Stimulated activated CD8-positive, alpha-beta memory T cell treated with anti-CD3 and anti-CD28 coated beads, Interleukin-15, amount 100 ng/mL, for 4 hours (primary cell): ENCODE measurements at regions not wholly inside any gene's neighbourhood (a gene's known extent, or its start where the extent isn't known, plus 50 kb on each side); places are given as distances from the start of the nearest gene placed in this dataset.

Experiments
- DNase-seq, 2 donors: peaks; one replicate each; pipeline ENCODE4 v3.0.0-alpha.2; 2020; ENCODE audit warnings: low read depth in 2 of 2

DNA sequence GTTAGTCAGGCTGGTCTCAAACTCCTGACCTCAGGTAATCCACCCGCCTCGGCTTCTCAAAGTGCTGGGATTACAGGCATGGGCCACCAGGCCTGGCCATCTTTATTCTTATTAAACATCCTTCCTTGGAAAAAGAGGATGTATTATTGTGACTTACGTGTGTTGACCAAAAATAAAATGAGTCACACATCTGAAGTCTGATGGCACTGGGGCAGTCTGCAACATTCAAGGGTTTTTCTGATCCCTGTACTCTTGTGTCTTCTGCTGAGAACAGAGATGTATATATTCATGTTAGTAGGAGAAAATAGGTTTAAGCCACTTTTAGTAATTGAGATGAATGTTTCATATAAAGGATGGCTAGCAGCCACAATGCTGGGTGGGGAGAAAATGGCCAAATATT lies 129.9 kb upstream of the RIPOR2 start:
- no peak for DNase-seq

DNA sequence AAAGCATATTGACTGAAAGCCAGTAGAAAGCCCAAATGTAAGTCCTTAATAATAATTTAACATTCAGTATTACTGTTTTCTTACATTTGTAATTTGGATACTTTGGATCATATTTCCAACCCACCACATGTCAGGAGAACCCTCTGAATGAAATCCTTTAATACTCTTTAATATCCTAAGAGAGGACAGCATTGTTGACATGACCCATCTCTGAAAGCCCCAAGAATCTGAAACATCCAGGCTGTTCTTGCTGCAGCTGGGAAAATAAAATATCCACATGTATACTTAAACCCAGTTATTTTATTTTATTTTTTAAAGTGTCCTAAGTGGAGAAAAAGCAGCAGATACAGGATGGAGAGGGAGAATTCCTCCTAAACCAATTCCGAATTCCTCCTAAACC lies 130.8 kb upstream of the RIPOR2 start:
- DNase-seq: no peak

DNA sequence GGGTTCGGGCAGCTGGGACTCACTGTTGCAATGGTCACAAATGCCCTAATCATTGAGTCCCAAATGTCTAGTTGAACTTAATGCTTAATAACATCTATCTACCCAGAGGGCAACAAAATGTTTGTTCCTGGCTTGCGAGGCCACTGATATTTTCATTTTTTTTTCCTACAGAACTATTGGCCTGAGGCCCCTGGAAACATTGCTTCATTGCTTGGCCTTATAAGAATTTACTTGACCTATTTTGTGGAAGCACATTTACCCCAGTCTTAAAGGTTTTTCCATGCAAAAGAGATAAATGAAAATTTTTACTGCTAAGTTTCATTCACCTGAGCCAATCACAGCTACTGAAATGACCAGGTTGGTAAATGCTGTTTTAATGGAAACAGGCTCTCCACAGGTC lies 133.1 kb upstream of the RIPOR2 start:
- DNase-seq: no peak

DNA sequence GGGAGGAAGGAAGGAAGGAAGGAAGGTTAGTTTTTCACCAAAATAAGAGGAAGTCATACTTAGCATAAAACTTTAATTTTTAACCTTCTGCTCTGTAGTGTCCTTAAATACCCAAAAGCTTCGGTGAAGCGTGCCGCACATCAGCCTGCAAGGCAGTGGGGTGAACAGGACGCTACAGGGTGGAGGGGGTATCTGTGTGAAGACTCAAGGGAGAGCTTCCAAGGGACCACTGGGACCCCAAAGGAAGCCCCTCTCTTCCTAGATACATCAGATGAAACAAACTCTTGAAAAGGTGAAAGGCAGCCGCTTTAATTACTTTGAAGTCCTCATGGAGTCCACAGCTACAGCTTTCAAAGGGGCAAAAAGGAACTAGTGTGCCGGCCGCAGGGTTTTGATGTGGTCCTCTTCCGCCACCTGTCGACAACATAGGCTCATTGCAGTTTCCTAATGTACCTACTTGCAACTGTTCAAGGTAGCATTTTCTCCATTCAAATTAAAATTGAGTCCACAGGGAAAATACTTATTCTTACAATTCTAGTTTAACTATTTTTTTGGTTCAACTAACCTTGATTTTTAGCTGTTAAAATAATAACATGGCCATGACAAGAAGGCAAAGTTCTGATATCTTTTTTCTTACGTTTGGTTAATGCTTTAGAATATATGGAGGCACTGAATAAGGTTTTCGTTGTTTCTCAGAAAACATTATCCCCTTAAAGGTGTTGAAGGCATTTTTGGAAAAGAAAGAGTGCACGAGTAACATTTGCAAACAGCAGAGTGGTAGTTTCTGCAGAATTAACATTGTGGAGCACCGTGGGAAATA lies 135.0 kb upstream of the RIPOR2 start:
- DNase-seq: peak; percentile 47 to 67

DNA sequence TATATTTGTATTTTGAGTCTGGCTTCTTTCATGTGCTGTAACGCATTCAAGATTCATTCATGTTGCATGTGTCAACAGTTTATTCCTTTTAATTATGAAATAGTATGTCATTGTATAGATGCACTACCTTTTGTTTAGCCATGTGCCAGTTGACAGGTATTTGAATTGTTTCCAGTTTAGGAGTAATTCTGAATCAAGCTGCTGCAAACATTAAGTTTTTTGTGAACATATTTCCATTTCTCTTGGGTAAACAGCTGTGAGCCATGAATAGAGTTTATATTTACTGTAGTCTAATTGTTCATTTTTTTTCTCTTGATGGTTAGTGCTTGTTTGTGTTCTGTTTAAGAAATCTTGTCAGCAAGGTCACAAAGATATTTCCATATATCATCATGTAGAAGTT lies 142.4 kb upstream of the RIPOR2 start:
- DNase-seq: no peak

DNA sequence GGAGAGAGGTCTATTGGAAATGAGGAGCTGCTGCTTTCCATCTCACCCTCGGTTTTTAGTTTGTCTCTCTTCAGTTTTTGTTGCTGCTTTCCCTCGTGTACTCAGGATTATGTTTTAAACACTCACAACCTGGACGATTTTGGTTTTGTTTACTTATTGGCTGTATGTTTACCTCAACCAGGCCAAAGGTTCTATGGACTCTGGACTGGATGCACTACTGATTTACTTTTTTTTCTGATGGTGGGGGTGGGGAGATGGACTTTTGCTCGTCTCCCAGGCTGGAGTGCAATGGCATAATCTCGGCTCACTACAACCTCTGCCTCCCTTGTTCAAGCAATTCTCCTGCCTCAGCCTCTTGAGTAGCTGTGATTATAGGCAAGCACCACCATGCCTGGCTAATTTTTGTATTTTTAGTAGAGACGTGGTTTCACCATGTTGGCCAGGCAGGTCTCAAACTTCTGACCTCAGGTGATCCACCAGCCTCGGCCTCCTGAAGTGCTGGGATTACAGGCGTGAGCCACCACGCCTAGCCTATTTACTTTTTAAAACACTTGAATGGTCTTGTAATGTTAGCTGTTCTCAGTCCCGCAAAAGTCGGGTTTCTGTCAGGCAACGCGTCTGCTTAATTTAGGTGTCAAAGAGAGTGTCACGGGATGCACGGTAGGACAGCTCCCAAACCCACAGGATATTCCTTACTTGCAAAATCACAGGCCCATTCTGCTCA lies 148.2 kb upstream of the RIPOR2 start:
- no peak for DNase-seq

DNA sequence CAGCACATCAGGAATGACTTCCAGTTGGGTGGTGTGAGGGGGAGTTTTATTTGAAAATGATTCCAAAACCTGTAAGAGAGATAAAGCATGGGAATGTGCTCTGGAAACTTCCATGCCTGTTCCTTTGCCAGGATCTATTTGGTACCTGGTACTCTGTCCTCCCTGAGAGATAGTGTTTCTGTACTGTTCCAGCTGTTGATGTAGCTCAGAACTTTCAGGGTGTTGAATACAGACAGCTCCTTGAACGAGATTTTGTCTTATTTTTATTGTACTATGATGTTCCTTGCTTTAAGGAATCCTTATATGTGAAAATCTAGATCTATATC lies 148.7 kb upstream of the RIPOR2 start:
- no peak for DNase-seq

DNA sequence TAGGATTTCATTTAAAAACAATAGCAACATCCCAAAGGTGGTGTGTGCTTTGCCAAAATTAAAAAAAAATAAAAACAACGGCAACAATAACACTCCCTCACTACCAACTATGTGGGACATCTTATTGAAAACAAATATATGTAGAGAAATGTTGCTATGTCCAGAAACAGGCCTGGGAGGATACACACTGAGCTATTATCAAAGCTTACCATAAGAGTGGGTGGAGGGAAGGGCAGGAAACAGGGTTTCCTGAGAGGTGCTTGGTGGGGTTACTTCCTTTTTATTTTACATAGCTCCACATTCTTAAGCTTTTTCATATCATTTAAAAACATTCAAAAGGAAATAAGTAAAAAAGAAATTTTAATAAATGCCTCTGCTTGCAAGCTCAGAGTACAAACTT lies 150.0 kb upstream of the RIPOR2 start:
- DNase-seq: no peak

DNA sequence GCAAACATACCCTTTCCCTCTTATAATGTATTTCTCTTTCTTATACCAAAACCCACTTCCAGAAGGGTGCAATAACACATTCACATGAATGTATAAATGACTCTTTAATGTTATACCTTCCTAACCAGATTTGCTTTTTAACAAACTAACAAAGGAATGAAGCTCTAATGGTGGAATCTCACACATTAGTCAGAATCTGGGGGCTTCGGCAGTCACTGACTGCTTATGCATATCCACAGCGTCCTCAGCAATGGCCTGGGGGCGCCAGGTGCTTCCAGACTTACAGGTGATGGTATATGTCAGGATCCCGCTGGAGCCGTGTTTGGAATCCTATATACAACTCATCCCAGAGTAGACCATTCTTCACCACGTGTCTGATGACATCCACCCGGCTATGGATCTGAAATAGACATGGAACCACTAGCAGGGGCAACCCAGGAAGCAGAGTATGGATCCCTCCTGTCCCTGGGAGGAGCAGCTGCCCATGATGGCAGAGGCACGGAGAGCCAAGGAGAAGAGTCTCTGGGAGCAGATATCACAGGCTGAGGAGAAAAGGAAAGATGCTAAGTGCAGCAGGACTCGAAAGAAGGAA lies 150.8 kb upstream of the RIPOR2 start:
- no peak for DNase-seq

DNA sequence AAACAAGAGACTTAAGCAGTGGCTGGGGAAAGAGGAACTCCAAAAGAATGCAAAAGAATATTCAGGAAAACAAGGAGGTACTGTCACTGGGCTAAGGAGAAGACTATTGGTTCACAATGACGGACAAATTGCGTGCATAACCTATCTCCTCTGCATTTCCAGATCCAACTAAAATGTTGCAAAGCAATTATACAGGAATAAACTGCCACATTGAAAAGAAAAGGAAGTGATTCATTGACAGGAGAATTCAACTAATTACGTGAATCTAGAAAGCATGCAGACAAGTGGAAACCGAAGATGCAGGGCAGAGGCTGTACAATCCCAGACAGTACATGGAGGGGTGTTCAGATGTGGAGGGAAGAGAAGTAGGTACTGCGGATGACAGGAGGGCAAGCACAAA lies 152.8 kb upstream of the RIPOR2 start:
- DNase-seq: no peak

DNA sequence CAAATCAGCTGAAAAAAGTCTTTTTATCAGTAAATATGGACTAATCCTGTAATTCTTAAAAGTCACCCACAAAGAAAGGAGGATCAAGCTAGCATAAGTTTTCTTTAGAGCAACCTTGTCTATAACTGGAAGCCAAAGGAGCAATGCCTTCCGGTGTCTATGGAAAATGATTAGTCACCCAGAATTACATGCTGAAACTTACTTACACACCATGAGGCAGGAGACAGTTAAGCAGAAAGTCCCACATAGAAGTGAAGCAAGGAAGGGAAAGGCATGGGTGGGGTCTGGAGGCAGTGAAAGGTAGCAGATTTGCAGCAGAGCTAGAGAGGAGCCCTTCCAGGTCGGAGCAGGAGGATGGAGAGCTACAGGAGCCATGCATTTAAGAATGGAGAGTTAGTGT lies 153.7 kb upstream of the RIPOR2 start:
- DNase-seq: no peak

DNA sequence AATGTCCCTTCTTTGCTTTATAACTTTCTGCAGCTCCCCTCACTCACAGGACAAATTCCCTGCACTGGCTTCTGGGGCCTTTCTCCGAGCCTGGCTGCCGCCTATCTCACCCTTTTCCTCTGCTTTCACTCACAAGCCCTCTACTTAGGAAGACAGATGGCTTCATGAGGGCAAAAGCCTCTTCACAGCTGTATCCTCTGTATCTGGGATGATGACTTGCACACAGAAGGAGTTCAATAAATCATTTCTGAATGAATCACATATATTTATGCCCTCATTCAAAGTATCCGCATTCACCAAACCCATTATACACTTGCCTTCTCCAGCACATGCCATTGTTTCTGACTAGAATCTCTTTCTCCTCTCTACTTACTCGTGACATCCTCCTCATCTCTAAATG lies 159.0 kb upstream of the RIPOR2 start:
- DNase-seq: no peak

DNA sequence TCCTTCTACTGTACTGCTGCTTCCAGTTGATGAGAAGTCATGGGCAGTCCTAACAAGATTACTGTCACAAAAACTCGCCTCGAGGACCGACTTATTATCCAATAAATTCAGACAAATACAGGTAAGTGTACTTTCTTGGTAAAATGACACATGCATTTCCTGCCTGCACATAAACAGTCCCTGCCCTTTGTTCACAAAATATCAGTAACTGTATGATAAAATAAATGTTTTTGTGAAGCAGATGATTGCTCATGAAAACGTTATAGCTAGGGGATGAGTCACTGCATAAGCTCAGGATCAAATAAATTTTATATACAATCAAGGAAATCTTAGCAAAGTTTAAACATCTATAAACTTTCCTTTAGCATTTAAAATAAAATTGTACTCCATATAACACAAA lies 164.5 kb upstream of the RIPOR2 start:
- no peak for DNase-seq

DNA sequence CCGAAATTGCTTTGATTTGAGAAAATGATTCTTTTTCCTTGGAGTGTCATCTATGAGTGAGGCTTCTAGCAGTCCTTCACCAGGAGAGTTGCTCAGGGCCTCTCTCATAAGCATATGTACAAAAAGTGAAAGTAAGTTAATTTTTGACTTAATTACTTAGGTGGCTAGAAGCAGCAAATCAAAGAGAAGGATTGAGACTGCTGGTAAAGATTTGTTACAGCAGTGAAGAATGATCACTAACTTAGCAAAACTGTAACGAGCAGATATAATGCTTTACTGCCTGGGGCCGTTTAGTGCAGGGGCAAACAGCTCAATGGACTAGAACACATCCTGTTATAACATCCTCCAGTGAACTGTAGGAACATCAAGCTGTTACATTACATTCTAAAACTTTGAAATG lies 167.8 kb upstream of the RIPOR2 start:
- no peak for DNase-seq

DNA sequence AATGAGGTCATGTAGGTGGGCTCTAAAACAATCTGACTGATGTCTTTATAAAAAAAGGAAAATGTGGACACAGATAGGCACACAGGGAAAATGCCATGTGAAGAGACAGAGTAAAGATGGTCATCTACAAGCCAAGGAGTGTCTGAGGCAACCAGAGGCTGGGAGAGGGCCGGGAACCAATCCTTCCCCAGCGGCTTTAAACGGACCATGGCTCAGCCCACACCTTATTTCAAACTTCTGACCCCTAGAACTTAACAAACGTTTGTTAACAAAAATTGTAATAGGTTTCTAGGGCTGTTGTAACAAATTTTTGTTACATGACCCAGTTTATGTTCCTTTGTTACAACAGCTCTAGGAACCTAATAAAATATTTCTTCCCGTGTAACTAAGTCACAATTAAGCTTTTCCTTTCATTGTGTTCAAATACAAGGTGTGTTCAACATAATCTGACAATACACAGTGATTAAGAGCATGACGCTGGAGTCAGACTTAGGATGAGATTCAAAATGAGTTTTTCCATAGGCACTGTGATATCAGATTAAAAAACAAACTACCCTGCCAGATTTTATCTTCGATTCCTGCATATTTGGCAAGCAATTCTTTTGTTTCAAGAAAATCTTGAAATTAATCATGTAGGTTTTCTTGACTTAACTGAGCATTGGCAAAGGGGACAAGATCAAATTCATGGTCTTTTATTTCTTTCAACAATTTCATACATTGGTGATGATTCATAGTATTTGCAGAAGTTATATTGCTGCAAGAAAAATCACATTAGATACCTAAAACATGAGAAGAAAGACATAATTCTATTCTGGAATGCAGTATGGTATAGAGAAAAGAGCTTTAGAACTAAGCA lies 169.5 kb upstream of the RIPOR2 start:
- no peak for DNase-seq

DNA sequence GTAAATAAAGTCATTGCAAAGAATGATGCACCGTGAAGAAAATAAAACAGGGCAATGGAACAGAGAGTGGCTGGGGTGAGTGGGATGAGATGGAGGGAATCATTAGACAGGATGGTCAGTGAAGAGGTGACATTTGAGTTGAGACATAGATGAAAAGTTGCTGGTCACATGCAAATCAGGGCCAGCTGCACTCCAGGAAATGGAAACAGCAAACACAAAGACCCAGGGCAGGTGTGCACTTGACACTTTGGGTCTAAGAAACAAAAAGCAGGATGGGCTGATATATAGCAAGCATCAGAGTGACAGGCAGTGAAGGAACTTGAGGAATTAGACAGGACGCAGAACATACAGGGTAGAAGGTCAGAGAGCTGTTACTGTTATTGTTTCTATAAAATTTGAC lies 171.5 kb upstream of the RIPOR2 start:
- no peak for DNase-seq

DNA sequence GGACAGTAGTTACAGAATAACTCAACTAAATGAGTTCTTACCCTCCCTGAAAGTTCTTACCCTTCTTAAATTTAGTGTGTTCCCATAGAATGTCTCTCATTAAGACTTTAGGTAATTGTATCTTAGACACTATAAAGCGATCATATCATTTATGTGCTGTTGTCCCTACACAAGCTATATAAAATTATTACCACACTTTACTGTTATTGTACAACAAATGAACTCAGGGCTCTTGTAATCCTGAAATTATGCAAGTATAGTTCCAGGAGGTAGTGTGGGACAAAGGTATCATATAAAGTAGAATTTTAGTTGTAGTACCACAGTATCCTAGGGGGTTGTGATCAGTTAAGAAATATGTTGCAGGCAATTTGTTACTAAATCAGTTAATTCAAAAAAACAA lies 167.4 kb upstream of the CARMIL1 start:
- no peak for DNase-seq

DNA sequence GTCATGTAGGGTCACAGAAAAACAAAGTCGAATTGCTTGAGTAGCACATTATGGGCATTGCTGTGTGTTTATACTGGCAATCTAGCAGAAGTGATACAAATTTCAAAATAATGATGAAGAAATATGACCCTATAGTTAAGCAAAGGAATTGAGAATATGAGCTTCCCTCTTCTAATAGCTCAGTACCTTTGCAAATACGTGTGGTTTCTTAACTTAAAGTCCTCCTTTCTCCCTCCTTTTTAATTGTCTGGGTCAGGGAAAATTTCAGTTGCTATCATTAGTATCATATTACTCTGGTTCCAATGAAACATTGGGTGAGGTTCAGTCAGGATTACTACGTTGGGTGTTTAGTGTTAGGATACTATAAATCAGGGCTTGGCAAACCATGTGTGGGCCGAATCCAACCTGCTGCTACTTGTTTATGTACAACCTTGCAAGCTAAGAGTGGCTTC lies 166.8 kb upstream of the CARMIL1 start:
- DNase-seq: no peak

DNA sequence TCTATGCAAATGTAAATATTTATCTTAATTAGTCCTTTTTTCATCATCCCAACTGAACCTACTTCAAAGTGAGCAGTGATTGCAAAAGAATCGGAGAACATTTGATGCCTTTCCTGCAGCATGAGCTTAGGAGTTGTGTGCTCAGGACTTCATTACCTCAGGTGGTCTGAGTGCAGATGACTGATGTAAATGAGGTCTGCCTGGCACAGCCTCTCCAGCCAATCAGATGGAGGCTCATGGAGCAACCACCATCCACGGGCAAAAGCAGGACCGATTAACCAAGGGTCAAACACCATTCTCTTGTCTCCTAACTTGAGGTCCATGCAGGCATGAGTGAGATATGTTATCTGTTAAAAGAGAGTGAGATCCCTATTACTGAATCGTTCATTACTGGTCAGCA lies 165.7 kb upstream of the CARMIL1 start:
- no peak for DNase-seq

DNA sequence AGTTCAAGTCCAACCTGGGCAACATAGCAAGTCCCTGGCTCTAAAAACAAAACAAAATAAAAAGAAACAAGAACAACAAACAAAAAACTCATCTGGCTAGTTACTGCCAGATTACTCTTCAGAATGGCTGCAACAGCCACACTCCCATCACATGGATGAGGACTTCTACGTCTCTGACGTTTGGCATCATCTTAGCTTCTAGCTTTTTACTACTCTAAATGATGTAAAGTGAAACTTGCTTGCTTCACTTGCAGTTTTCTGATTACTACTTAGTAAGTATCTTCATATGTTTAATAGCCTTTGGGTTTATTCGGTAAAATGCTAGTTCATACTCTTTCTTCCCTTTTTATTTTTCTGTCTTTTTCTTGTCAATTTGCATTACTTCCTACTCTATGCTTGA lies 161.1 kb upstream of the CARMIL1 start:
- no peak for DNase-seq

DNA sequence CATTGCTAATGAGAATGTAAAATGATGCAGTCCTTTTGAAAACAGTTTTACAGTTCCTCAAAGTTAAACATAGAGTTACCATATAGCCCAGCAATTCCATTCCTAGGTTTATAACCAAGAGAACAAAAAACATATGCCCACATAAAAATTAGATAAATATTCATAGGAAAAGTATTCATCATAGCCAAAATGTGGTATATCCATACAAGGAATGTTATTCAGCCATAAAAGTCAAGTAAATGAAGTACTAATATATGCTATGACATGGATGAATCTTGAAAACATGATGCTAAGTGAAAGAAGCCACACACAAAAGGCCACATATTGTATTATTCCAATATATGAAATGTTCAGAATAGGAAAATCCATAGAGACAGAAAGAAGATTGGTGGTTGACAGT lies 158.0 kb upstream of the CARMIL1 start:
- no peak for DNase-seq

DNA sequence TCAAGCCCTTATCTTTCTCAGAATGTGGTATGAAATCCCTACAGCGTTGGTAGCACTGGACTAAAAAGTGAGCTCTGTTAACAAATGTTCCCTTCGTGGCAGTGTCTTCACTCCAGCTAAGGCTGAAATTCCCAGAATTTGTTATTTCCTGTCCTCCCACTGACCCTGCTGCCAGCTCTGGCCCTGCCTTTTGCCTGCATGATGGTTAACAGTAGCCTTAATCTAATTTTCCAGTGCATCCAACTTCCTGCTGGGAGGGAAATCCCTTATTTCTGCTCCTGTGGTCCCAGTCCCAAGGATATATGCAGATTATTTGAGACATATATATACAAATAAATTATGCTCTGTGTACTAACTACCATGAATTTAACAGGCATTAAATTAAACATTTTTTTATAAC lies 157.2 kb upstream of the CARMIL1 start:
- no peak for DNase-seq
